Natural killer cell (primary cell): ENCODE measurements at regions not wholly inside any gene's neighbourhood (a gene's known extent, or its start where the extent isn't known, plus 50 kb on each side); places are given as distances from the start of the nearest gene placed in this dataset.

ENCODE experiments used
- ATAC-seq, 3 donors: fragments of 150-1000 bp in 2 of 3; fragments of 200-7000 bp in 1 of 3; cut with Tn5 transposase; 1 replicate in 1 of 3; 2 replicates in 2 of 3; pipeline ENCODE4 v1.10.0; 2021; ENCODE audit warnings: mild to moderate bottlenecking in 2 of 3, moderate library complexity in 2 of 3
- DNase-seq, 2 donors: peaks; one replicate each; pipeline versions ENCODE4 v3.0.0 to v3.0.0-alpha.2; 2013 to 2021; ENCODE audit warnings: mixed read lengths in 1 of 2
- H3K27ac ChIP-seq: one replicate; pipeline ENCODE4 v1.5.1; 2013; ENCODE audit warnings: mild to moderate bottlenecking, low read length
- H3K27me3 ChIP-seq: one replicate; pipeline ENCODE4 v1.6.1; 2013; ENCODE audit warnings: low read length; ENCODE audit not compliant: control insufficient read depth, insufficient read depth
- H3K36me3 ChIP-seq: one replicate; pipeline ENCODE4 v1.6.1; 2013; ENCODE audit warnings: low read length; ENCODE audit not compliant: control insufficient read depth, insufficient read depth
- H3K4me1 ChIP-seq: one replicate; pipeline ENCODE4 v1.6.1; 2013; ENCODE audit warnings: low read length; ENCODE audit not compliant: control insufficient read depth, insufficient read depth
- H3K4me3 ChIP-seq: one replicate; pipeline ENCODE4 v1.5.1; 2013; ENCODE audit warnings: low read length
- H3K9me3 ChIP-seq: one replicate; pipeline ENCODE4 v1.6.1; 2013; ENCODE audit warnings: low read length; ENCODE audit not compliant: control insufficient read depth, insufficient read depth
- H3K27ac Mint-ChIP-seq, 2 donors: one replicate each; pipeline ENCODE4 v1.8.0; 2022; ENCODE audit warnings: mild to moderate bottlenecking in 2 of 2, mixed read lengths in 2 of 2, moderate library complexity in 1 of 2
- H3K27me3 Mint-ChIP-seq, 2 donors: one replicate each; pipeline ENCODE4 v1.8.0; 2022; ENCODE audit warnings: low read depth in 2 of 2, mixed read lengths in 2 of 2
- H3K36me3 Mint-ChIP-seq: one replicate; pipeline ENCODE4 v1.8.0; 2022; ENCODE audit warnings: mixed read lengths
- H3K4me1 Mint-ChIP-seq, 2 donors: one replicate each; pipeline ENCODE4 v1.8.0; 2022; ENCODE audit warnings: mixed read lengths in 2 of 2
- H3K4me3 Mint-ChIP-seq: one replicate; pipeline ENCODE4 v1.8.0; 2022; ENCODE audit warnings: mild to moderate bottlenecking, moderate library complexity, mixed read lengths
- H3K9me3 Mint-ChIP-seq, 2 donors: one replicate each; pipeline ENCODE4 v1.8.0; 2022; ENCODE audit warnings: mixed read lengths in 2 of 2
- CTCF ChIP-seq: fragments of 200-600 bp; IDR thresholded peaks from one replicate; pipeline ENCODE4 v1.8.0; 2022; ENCODE audit warnings: antibody characterized with exemption
- WGBS: methylation state at CpG from one replicate; pipeline ENCODE4 v1.1.7; 2013; ENCODE audit warnings: missing lambda C conversion rate; ENCODE audit not compliant: insufficient coverage; 5-methylcytosine and 5-hydroxymethylcytosine counted together
- intact Hi-C: fragments of 100-400 bp; cut with micrococcal nuclease; formaldehyde crosslinking; loops from one replicate; pipeline ENCODE4 v1.14.2; 2022

DNA sequence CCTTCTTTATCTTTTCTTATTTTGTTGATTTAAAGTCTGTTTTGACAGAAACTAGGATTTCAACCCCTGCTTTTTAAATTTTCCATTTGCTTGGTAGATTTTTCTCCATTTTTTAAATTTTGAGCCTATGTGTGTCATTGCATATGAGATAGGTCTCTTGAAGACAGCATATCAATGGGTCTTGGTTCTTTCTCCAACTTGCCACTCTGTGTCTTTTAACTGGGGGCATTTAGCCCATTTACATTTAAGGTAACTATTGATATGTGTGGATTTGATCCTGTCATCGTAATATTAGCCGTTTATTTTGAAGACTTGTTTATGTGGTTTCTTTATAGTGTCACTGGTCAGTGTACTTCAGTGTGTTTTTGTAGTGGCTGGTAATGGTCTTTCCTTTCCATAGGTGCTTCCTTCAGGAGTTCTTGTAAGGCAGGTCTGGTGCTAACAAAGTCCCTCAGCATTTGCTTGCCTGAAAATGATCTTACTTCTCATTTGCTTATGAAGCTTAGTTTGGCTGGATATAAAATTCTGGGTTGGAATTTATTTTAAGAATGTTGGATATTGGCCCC, 223.9 kb downstream of the USP25 start:
- peaks cover 9% of the 10 kb centered on the region for H3K9me3 ChIP-seq
- H3K36me3 ChIP-seq: no peaks in the 10 kb centered on the region
- no peak overlapping the region for H3K27ac Mint-ChIP-seq
- no peaks in the 10 kb centered on the region for H3K4me1 ChIP-seq
- no peak overlapping the region for H3K4me3 Mint-ChIP-seq
- H3K4me3 ChIP-seq: no peak overlapping the region
- peaks cover 9 to 12% of the 10 kb centered on the region in 2 donors for H3K9me3 Mint-ChIP-seq
- intact Hi-C loops: no loop called here
- H3K4me1 Mint-ChIP-seq: no peaks in the 10 kb centered on the region
- no peak for ATAC-seq
- no peaks in the 10 kb centered on the region for H3K27me3 ChIP-seq
- peaks cover 16% of the 10 kb centered on the region for H3K36me3 Mint-ChIP-seq
- no peaks in the 10 kb centered on the region for H3K27me3 Mint-ChIP-seq
- TF ChIP-seq CTCF: no peak
- WGBS: 100% methylated on average over 2 of the region's 2 CpGs
- H3K27ac ChIP-seq: no peak overlapping the region
- DNase-seq: no peak

GRCh38 chr21:15964236-15964855, 234.6 kb downstream of the USP25 start:
- DNase-seq: no peak
- WGBS: 92% methylated on average over 5 of the region's 5 CpGs
- Histone ChIP-seq H3K9me3 (no peaks in the 10 kb centered on the region), H3K36me3 (no peaks in the 10 kb centered on the region), H3K27ac (no peak overlapping the region), H3K4me3 (no peak overlapping the region), H3K4me1 (no peaks in the 10 kb centered on the region), H3K27me3 (no peaks in the 10 kb centered on the region)
- no peaks in the 10 kb centered on the region for H3K36me3 Mint-ChIP-seq
- no peak overlapping the region for H3K4me3 Mint-ChIP-seq
- no peak for ATAC-seq
- no peaks in the 10 kb centered on the region for H3K27me3 Mint-ChIP-seq
- H3K9me3 Mint-ChIP-seq: peaks cover 0 to 2% of the 10 kb centered on the region in 2 donors
- no peaks in the 10 kb centered on the region for H3K4me1 Mint-ChIP-seq
- no peak for TF ChIP-seq CTCF
- H3K27ac Mint-ChIP-seq: no peak overlapping the region
- intact Hi-C loops: no loop called here

- Histone ChIP-seq H3K4me1 (no peaks in the 10 kb centered on the region), H3K4me3 (no peak overlapping the region), H3K27ac (no peak overlapping the region), H3K36me3 (no peaks in the 10 kb centered on the region), H3K9me3 (no peaks in the 10 kb centered on the region), H3K27me3 (no peaks in the 10 kb centered on the region)
- intact Hi-C loops: no loop called here
- TF ChIP-seq CTCF: no peak
- no peak overlapping the region for H3K27ac Mint-ChIP-seq
- H3K36me3 Mint-ChIP-seq: no peaks in the 10 kb centered on the region
- WGBS: 89% methylated on average over 2 of the region's 2 CpGs
- DNase-seq (no peak), ATAC-seq (no peak)
- peaks cover 0 to 2% of the 10 kb centered on the region in 2 donors for H3K9me3 Mint-ChIP-seq
- no peaks in the 10 kb centered on the region for H3K4me1 Mint-ChIP-seq
- no peak overlapping the region for H3K4me3 Mint-ChIP-seq
- no peaks in the 10 kb centered on the region for H3K27me3 Mint-ChIP-seq
Observed at GRCh38 chr21:15966231-15966630, 236.4 kb downstream of the USP25 start.

DNA sequence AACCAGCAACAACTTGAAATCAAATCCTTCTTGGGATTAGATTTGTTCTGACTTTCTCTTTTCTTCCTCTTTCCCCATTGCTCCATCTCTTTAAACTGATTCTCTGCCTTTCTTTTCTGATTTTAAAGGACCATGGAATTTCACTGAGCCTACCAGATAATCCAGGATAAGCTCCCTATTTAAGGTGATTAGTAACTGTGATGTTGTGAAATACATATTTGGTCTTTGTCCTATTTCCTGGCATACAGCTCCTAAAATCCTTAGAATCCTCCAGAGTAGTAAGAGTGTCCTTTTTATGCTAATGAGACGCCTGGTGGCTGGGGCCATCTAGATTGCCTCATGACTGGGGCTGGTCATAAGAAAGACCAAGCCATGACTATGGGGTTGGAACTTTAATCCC, 236.9 kb downstream of the USP25 start:
- Mint-ChIP-seq H3K4me1 (no peaks in the 10 kb centered on the region), H3K4me3 (no peak overlapping the region), H3K9me3 (peaks cover 0 to 2% of the 10 kb centered on the region in 2 donors), H3K36me3 (no peaks in the 10 kb centered on the region), H3K27me3 (no peaks in the 10 kb centered on the region), H3K27ac (no peak overlapping the region)
- H3K9me3 ChIP-seq: no peaks in the 10 kb centered on the region
- no peaks in the 10 kb centered on the region for H3K36me3 ChIP-seq
- no peaks in the 10 kb centered on the region for H3K4me1 ChIP-seq
- no peak for DNase-seq
- no peak overlapping the region for H3K4me3 ChIP-seq
- TF ChIP-seq CTCF: no peak
- H3K27me3 ChIP-seq: no peaks in the 10 kb centered on the region
- WGBS: no CpG with 5 or more reads among the region's 1 CpG
- intact Hi-C loops: no loop called here
- H3K27ac ChIP-seq: no peak overlapping the region
- ATAC-seq: no peak
